Right renal cortex interstitium (tissue), 3 donors: ENCODE measurements at regions not wholly inside any gene's neighbourhood (a gene's known extent, or its start where the extent isn't known, plus 50 kb on each side); places are given as distances from the start of the nearest gene placed in this dataset.

Experiments
- DNase-seq, 3 donors: peaks; one replicate each; pipeline ENCODE4 v3.0.0-alpha.2; 2013; ENCODE audit warnings: low read depth in 3 of 3, low spot score in 2 of 3

DNA sequence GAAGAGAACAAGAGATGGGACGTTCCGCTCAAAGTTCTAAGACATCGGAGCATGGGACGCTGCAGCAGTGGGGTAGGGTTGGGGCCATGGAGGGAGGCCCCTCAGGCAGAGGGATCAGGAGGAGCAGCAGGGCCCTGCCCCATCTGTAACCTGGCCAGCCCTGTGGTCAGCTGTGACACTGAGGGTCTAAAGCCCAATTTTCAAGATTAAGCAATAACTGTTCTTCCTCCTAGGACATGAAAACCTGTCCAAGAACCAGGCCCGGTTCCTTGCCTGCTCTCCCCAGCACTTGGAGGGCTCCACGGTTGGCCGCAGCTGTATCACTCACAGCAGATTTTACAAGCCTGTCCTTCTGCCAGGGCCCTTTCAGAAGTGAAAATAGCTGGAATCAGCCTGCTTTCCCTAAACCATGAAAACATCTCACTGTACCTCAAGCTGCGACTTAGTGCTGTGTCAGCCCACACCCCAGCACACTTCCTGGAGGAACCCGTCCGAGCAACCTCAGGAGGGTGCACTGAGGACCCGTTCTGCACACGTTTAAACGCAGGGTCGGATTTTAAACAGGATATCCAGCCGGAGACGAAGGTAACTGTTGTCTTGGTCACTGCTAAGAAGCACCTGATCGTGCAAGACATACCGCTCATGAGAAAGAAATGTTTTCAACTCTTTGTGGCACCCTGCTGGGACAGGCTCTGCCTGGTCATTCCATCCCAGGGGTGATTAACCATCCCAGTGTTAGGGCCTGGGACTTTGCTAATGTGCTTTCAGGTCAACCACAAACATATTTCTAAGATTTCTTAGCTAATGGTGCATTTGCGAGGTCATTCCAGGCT, 201.9 kb upstream of the DIO3 start:
- DNase-seq: peak in 1 of 3 donors; percentile 35

DNA sequence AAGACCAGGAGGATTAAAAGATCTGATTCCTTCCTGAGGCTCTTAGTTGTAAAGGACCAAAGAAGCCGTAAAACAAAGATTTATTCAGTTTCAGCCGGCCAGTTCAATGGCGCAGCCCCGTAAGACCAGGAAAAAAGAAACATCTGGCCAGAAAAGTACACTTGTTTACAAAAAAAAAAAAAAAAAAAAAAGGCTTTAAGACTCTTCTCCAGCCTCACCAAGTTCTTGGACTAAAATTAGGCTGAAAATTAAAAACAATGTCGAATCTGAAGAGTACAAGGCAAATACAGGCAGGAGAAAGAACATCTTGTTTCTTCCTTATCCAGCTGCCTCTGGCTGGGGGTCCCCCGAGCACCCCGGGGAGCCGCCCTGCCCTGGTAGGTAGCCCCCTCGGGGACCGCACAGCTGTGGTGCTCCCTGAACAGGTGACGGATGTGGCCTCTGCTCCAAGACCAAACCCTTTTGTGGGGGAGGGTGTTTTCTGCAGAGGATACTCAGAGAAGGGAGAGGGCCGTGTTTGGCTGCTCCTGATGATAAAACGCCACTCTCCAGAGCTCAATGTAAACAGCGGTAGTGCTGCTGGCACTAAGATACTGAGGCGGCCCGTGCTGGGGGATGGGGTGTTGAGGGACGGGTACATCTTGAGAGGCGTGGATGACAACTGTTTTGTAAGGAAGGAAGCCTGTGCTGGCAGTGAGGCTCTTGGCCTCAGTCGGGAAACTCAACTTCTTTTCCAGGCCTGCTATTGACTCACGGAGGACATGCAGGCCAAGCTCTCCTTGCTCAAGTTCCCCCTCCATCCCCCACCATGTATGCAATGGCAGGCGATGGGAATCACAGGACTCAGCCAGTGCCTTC, 201.0 kb upstream of the DIO3 start:
- DNase-seq: peak in 1 of 3 donors; percentile 30

DNA sequence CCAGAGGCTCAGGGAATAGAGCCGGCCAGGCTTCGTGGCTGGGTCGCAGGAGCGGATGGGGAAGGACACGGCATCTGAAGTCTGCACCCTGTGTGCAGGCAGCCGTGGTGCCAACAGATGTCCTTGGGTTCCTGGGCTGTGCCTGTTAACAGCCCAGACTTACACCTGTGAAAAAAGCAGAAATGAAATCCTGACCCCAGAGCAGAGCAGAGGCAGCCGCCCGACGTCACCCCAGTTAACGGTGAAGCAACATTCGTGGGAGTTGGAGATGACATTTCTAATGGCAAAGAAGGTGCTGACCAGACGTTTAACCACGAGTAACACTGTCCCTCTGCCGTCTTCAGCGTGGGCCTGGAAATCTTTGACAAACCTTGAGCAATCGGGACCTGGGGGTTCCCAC, 200.3 kb upstream of the DIO3 start:
- DNase-seq: no peak

DNA sequence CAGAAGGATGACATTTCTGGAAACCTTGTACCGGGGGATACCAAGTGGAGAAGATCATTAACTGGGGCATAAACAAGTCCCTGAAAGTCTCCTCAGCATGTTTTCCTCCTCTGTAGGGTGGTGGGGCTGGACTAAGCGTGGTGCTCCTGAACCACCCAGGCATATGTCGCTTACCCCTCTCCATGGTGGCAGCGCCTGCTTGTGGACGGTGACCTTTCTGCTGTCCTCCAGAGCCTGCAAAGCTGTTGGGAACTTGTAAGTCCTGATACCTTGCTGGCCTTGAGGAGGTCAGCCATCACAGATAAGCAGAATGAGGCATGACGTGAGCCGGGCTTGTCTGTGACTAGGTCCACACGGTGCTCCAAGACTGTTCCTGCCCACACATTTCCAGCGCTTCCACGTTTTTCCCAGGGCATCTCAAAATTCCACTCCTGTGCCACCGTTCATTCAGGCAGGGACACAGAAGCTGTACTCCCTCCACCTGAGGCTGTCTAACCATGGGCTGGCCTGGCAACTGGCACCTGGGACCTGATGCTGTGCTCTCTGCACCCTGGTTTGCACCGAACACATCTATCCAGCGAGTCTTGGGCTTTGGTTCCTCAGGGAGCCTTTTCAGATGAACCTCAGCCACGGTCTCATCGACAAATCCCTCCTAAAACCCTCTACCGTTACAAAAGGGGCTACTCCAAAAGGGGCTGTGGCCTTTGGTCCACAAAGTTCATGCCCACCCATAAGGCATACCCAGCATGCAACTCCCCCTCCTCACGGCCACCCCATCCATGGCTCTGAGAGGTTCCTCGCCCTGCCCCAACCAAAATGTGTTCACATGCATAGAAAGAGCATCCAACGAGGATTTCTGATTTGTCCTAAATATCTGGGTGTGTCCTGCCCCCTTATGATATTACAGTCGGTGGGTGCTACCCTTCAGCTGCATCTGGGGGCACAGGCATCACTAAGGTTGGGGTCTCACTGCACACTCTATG, 199.6 kb upstream of the DIO3 start:
- DNase-seq: no peak

DNA sequence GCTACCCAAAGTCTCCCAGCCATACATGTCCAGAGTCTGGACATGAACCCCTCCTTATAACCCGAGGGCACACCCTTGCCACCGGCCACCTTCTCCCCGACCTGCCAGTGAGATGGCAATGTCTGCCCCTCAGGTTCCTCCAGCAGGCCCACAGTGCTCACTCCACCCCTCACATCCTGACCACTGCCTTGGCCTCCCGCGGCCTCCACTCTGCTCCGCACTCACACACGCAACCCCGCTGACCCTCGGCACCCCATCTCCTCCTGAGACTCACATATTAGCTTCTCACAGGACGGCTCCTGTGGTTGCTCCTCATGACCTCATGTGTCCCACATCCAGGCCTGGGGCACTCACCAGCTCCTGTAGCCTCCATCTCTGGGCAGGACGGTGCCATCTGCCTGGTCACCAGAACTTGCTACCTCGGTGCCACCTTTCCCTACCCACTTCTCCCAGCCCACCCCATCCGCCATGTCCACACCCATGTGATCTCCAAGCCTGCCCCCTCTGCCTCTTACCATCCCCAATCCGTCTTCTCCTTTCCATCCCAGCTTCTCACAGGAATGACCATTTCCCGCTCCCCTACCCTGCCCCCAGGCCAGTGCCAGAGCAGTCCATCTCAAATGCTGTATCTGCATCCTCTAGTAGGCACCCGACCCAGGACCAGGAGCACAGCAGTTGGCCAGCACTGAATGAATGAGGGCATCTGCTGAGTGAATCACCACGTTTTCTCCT, 198.6 kb upstream of the DIO3 start:
- DNase-seq: no peak

DNA sequence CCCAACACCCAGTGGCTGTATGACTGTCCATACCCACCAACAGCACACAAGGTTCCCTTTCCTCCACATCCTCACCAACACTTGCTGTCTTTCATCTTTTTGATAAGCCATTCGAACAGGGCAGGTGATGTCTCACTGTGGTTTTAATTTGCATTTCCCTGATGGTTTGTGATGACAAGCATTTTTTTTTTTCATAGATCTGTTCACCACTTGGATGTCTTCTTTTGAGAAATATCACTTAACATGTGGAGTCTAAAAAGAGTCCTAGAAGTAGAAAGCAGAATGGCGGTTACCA, 198.1 kb upstream of the DIO3 start:
- DNase-seq: no peak

DNA sequence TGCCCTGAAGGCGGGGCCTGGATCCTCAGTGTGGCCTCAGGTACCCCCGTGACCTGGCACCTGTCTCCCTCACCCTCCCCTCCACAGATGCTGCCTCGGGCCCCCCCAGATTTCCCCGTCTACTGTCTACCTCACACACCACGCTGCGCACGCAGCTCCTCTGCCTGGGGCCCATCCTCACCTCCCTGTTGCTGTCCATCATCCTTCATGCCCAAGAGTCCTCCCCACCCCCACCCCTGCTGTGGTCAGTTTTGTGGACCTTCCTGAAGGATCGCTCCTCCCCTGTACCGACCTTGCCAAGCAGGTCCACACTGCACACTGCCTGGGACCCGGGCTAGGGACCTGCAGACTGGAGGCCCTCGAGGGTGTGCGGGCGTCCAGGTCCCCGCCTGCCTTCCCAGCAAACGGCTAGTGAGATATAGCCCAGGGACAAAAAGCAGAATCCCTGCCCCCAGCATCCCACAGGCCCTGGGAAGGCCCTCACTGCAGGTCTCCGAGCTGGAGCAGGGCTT, 197.4 kb upstream of the DIO3 start:
- DNase-seq: no peak

DNA sequence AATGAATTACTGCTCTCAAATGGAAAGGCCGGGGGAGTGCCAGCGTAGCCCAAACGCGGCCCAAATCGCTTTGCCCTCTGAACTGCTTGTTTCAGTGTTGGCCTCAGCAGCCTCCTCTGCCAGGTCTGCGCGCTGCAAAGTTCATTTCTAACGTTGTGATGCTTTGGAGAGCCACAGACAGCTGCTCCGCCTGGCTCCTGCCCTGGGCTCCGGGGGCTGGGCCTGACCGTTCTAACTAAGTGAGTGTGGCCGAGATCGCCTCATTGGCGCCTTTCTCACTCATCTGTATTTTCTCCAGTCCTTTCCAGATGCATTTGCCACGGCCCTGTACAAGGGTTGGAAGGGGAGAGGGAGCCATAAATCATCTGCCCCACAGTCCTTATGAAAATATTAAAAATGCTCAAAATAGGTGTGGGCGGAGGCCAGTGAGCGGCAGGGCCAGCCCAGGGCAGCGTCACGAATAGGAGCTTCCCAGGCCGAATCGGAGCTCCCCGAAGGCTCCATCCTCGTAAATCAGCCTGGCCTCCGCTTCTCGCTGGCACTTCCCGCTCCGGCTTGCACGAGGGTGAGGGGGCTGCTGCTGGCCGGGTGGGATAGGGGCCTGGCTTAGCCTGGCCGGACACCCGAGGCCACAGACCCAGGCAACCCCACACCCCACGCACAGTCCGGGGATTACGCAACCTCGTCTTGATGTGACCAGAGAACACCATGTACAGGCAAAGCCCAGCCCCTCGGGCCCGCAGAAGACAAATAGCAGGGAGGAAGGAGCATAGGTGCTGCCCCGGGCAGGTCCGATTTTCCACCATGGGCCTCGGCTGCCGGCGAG, 196.6 kb upstream of the DIO3 start:
- peak in 1 of 3 donors; percentile 23 for DNase-seq

DNA sequence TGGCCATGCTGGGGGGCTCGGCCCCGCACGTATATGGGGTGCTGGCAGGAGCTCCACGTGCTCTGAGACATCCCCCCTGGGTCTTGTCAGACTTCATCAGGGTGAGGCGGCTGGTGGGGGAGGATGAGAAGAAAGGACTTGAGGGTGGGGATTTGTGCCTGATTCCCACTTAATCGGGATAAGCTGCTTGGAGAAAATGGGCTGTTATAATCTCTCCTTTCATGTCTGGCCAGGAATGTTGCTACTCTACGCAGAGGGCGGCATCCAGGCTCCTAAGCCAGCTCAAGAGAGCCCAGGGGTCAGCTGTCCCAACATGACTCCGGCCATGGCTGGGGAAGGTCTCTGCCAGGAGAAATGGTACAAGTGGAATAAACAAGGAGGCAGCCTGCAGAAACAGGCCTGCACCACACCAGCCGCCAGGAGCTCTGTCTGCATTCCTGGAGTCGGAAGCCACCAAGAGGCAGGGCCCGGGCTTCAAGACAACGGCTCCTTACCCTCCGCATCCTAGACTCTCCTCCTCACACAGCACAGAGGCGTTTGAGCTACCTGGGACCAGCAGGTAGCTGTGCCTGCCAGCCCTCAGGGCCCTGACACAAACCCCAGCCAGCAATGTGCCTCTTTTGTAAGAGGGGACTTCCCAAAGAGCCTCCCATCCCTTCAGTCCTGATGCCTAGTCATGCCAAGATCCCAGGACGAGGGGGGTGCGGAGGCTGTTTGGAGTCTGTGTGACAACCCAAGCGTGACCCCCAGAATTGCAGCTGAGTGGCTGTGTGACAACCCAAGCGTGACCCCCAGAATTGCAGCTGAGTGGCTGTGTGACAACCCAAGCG, 195.8 kb upstream of the DIO3 start:
- no peak for DNase-seq

DNA sequence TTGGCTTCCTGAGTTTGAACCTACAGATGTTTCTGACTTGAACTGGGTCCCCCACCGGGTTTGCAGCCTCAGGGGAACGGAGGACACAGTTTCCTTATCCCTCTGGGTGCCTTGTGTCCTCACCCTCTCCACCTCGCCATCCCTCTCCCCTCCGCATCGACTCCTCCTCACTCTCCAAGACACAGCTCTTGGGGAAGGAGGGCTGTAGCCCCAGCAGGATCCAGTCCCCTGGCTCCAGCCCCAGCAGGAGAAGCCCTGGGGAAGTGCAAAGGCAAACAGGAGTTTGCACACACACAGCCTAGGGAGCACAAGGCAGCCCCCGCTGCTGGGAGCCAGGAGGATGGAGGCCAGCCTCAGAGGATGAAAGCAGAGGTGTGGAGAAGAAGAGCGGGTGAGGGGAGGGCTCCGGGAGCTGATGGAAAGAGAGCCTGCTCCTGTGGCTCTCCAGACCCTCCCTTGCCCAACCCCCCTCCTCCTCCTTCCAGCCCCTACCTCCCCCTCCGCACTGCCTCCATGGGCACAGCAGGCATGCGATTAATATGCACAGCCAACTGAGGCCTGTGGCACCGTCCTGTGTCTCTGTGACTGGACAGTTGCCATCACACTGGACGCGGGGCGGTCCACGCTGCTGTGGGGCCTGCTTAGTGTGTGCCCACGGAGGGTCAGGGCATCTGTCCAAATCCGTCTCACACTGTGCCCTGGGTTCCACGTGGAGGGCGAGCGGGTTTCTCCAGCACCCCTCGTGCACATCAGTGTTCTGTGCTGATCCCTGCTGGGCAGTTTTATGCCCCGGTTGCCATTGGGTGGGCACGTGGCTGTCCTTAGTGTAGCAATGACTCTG, 193.7 kb upstream of the DIO3 start:
- no peak for DNase-seq

DNA sequence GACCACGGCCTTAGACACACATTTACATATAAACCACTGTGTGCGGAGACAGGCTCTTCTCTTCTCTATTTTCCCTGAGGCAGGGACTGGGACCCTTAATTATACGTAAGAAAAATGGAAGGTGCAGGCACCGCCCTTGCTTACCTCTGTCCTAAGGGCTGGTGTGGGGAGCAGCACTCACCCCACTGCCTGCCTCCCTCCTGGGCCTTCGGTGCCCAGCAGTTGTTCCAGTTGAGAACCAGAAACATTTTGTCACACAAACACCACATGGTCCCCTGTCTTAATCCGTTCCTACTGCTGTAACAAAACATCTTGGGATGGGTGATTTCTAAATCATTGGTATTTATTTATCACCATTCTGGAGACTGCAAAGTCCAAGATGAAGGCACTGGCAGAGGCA, 192.7 kb upstream of the DIO3 start:
- DNase-seq: no peak

DNA sequence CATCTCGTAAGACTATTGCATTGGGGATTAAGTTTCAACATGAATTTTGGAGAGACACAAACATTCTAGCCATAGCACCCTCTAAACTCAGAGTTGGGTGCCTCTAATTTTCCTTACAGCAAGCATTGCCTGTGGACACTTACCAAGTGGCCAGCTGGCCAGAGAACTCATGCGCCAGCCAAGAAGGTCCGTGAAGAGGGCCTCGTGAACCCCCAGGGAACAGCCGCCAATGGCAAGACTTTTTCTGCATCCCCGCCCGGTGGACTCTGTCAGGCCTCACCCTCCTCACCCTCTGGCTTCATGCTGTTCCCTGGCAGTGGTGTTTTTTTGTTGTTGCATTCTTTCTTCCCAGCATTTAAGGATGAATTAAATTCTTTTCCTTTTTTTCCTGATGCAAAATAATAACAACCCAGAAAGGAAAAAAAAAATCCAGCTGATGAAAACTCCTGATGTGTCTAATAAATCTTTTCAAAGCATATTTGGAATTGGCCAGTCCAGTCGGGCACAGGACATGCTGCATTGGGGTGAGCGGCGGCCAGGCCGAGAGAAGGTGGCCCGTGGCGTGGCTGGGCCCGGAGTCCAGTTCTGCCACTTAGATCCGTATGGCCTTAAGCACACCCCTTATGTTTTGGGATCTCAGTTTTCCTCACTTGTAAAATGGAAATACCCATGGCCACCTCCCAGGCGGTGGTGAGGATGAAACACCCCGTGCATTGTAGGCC, 191.9 kb upstream of the DIO3 start:
- DNase-seq: no peak

DNA sequence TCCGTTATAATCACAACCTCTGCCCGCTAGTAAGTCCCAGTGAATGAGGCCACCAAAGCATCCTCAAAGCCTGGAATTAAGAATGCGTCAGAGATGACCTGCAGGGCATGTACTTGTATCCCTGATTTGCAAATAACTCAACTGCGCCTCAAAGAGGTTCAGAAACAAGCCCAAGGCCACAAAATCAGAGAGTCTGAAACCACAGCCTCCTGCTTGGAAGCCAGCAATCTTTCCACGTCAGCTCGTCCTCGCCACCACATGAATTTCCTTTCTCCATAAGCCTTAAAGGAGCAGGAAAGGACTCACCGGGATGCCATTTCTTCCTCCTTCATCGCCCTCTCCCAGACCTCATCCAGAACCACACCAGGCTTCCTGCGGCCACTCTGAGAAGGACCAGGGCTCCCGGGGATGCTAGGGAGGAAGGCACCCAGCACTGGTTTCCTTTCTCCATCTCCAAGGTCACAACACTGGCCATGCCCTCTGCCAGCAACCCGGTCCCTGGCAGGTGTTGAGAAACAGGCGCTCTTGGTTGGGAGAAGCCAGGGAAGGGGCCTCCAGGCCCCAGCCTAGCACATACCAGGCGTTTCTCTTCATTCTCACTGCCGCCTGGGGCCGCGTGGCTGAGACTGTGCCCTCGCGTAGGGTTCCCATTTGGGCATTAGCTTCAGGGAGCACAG, 191.2 kb upstream of the DIO3 start:
- no peak for DNase-seq

DNA sequence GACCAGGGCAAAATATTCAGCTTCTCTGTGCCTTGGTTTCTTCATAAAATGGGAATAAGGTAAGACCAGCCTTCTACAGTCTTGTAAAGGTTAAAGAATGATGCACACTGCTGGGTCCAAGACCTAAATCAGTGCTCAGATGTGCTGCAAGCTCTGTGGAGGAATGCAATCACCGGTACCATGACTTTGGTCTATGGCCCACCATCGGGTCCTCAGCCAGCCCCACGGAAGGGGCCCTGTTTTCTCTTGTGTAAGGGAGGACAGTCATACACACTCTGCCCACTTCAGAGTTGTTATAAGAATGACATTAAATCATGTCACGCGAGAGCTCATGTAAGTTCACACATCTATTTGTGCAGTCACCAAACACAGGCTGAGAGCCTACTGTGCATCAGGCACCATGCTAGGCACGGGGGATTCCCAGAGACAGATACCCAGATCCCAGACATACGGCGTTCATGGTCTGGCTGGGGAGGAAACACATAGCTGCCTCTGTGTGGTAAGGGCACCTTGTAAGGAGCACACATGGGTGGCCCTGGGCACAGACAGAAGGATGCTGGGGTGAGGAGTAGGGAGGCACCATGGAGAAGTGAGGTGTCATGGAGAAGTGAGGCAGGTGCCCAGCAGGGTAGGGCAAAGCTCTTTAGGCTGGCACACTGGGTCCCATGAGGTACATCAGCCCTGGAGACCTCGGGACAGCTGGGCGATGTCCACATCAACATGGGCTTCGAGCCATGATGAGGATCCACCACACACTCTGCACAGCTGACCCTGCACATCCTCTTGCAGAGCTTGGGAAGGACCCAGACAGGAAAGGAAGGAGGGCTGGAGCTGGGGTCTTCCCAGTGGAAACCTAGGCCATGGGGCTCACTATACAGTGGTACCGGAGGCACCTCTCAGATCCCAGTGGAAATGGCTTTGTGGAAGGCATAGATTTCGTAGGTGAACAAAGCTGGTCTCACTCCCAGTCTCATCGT, 190.4 kb upstream of the DIO3 start:
- DNase-seq: no peak
